HK-2 (cell line): ENCODE measurements at regions not wholly inside any gene's neighbourhood (a gene's known extent, or its start where the extent isn't known, plus 50 kb on each side); places are given as distances from the start of the nearest gene placed in this dataset.

Source experiments
- DNase-seq: peaks from one replicate; pipeline ENCODE4 v3.0.0-alpha.2; 2018; ENCODE audit not compliant: unreplicated experiment

DNA sequence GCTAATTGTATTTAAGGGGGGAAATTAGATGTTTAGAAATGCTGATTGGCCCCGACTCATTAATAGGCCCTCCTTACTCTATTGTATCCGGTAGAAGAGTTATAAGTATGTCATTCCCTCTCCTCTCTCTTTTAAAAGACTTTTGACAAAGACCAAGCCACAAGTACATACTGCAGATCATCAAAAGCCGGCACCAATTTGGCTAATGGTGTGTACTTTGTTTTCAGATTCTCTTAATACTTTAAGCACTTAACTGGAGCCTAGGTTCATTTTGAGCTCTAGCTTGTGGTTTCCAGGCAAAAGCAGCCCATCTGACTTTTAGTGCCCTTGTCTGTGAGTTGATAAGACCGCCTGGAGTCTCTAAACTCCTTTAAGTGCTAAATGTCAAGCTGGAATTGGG lies 210.0 kb upstream of the LYZL1 start:
- no peak for DNase-seq

DNA sequence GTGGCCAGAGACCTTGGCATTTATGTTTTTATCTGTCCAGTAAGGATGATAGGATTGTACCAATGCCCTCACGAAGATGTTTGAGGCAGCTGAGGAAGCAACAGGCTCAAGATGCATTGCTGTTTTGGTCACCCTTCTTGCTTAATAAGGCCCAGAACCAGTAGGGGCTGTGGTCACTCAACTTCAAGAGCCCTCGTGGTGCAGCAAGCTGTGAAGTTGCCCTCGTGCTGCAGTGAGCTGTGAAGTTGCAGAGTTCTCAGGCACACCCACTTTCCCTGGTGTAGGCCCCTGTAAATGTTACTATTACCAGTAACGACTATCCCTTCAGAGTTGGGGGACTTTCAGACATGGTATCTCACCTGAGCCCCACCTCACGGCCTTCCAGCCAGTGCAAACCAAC lies 207.6 kb upstream of the LYZL1 start:
- DNase-seq = no peak

DNA sequence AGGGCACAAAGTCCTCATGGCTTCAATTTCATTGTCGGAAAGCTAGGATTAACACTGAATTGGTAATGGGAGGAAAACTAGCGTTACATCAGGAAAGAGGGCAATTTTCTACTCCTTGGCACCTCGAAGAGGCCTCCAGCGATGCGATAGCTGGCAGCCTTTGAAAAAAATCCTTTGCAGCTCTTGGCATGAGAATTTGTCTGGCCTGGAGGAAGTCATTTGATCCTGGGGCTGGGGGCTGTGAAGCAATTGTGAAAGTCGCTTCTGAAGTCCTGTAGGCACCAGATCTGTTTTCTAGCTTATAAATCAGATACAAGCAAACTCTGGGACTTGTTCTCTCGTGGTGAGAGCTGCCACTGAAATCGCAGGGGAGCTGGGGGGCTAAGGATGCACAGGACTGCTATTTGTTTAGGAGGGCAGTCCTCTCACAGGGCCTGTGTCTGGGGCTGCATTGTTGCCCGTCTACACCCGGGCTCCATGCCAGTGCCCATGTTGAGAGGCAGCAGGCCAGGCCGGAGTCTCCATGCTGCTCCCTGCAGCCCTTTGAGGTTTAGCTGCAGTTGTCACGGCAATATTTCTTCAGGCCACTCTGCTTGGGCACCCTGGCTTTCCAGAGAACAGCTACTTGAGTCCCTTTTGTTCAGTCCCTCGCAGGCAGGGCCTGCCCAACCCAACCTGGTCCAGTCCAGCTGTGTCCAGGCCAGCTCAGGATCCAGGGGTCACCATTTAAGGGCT lies 206.8 kb upstream of the LYZL1 start:
- no peak for DNase-seq

DNA sequence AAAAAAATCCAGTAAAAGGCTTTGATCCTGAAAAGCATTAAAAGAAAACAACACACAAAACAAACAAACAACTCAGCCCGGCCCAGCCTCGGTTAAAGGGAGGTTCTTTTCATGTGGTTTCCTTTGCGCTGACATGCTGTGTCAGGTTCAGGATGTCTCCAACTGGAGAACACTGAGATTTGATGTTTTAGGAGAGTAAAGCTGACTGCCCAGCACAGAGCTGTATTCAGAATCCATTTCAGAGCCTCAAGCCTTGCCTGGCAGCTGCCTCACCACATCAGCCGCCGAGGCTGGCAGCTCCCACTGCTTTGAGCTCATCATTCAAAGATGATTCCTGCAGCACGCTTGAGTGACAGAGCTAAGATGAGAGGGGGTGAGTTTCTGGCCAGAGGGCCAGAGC lies 205.8 kb upstream of the LYZL1 start:
- no peak for DNase-seq

DNA sequence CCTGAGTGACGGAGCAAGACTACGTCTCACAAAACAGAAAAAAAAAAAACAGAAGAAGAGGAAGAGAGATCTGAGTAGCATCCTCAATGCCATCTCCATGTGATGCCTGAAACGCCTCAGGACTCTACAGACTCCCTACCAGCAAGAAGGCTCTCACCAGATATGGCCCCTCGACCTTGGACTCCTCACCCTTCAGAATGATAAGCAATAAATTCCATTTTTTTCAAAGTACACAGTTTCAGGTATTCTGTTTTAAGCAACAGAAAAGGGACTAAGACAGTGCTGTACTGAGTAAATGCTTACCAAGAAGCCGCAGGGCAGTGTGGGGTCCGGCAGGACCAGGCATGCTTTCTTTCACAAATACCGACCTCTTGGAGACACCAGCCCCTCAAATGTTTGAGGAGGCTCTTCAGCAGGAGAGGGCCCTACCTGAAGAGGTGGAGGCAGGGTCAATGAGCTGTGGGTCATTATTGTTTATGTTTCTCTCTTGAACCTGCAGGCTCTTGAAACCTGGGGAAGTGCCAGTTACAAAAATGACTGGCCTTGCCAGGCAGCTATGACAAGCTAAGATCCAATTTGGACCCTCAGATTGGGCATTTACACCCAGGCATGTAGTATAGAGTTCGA lies 204.1 kb upstream of the LYZL1 start:
- DNase-seq = no peak

DNA sequence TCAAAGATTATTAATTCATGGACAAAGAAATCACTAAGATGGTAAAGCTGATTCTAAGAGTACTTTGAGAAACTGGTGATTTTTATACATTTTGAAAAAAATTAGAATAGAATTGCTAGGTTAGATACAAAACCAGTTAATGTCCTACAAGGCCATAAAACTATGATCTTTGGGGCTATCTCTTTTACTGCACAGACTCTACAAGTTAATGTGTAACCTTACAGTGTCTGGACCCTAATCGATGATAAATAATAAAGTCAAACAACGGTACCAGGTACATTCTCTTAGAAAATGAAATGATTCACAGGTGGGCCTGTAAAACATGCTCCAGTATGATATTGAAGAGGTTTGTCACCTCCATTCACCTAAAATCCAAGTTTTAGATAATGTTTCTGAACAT lies 199.8 kb upstream of the LYZL1 start:
- DNase-seq = no peak

DNA sequence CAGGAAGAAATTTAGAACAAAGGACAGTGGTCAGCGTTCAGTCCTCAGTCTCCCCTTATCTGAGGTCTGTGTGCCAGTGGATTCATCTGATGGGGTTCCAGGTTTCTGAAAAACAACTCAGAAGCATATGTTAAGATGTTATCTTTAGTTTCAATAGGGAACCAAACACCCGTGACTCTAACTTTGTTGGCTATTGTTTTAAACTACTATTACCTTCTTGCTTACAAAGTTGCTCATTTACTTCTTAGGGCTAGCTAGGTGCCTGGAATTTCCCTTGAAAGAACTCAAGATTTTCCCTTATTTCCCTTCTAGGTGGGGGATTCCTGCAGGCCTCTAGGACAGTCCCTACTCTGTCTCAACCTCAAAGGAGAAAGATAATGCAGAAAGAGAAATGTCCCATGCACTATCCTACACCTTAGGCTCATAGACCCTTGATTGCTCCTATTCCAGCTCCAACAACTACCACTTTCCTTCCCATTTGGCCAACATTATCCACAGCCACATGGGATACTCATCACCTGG lies 192.5 kb upstream of the LYZL1 start:
- DNase-seq = no peak

DNA sequence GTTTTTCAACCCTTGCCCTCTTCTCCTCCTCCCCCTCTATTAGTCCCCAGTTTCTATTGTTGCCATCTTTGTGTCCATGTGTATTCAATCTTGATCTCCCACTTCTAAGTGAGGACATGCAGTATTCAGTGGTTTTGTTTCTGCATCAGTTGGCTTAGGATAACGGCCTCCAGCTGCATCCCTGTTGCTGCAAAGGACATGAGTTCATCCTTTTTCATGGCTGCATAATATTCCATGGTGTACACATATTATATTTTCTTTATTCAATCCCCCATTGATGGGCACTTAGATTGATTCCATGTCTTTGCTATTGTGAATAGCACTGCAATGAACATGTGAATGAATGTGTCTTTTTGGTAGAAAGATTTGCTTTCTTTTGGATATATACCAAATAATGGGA lies 190.4 kb upstream of the LYZL1 start:
- DNase-seq = no peak

DNA sequence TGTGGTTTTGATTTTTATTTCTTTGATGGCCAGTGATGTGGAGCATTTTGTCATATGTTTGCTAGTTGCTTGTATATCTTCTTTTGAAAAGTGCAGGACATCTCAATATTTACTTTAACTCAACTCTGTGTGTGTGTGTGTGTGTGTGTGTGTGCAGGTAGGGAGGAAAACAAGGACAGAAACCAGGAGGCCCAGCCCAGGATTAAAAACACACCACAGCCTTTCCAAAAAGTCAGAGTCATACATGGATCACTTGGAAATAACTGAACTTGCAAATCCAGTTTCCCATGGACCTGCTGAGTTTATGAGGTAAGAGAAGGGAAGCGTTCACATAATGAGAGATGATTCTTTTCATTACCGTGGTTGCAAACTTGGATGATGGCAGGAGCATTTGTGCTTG lies 189.9 kb upstream of the LYZL1 start:
- no peak for DNase-seq

DNA sequence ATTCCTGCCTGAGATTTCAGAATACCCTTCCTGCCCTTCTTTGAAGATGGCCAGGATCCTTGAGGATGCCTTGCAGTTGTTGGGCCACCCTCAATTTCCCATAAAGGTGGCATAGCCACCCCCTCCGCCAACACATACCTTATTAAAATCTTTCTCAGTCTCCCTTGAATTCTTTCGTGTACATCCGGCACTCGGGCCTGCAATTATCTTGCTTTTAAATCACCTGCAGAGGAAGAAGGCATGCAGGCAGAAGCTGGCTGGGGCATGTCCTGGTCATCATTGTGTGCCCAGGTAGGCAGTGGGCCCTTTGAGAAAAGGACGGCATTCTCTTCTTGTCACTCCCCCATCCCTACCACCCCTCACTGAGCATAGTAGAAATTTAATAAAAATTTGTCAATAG lies 189.5 kb upstream of the LYZL1 start:
- DNase-seq = no peak

DNA sequence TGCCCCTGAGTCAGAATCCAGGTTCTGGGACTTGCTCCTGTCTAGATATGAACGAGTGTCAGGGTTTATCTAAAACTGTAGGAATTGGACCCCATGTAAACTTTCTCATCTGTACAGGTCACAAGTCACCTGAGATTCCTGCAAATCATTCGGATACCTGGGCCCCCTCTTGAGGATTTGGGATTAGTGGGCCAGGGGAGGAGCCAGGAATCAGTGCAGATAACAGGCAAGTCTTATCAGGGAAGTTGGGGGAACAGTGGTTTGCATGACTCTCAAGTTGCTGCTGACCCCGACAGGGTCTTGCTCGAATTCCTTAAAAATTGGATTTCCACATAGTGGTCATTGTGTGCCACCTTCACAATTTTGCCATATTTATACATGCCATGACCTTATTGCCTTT lies 188.4 kb upstream of the LYZL1 start:
- no peak for DNase-seq

DNA sequence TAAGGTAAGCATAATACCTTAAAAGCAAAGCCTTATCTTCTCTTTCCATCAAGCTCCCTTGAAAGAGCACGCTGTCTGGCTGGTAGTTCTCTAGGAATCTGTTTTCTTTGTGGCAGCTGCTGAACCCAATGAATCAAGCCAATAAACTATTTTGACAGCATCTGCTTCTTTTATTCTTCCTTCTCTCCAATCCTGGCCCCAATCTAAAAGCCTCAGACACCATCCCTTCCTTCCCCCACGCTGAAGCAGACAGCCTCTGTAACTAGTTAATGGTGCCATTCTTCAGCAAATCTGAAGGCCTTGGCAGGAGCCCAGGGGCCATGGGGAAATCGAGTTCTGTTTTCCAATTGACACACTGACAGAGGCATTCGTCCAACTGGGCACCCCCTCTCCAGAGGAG lies 186.6 kb upstream of the LYZL1 start:
- DNase-seq = no peak

DNA sequence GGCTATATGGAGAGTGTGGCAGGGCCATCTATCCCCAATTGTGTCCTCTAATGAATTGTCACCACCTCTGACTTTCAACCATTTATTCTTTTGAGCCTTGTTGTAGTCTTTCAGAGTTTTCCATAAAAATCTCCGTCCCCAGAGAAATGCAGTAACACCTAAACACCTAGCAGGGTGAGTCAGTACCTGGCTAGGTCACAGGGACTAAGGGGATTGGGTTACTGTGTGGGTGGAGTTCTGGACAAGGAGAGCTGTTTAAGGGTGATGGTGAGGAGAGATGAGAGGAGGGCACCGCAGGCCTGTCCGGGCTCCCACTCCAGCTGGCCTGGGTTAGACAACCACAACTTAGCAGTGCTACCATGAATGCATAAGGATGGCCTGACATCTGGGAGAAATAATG lies 186.2 kb upstream of the LYZL1 start:
- no peak for DNase-seq

DNA sequence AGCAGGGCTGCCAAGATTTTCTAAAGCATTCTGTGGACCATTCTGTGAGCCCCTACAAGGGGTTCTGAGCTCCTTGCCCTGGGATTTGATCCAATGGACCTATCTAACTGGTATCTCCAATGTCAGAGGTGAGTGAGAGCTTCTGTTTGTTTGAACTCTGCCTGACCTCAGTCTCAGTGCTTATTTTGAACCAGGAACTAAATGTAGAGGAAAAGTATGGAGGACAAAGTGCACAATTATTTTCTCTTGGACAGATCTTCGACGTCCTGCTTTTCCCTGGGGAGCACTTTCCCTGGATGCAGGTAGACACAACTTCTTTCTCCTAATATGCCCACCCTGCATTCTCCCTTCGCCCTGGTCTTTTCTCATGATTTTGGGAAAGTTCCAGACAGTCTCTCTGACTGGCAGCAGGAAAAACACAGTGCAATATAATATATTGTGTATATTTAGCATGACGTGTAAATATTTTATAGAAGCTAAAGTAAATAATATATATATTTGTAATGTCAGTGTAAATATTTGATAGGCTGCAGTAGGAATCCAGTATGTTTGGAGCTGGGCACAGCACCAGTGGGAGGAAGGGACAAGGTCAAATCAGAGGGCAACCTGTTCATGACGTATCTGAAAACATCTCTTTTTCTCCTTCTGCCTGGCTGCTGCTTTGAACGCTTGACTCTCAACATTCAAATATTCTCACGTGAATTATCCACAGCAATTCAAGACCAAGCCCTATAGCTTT lies 184.0 kb upstream of the LYZL1 start:
- no peak for DNase-seq

DNA sequence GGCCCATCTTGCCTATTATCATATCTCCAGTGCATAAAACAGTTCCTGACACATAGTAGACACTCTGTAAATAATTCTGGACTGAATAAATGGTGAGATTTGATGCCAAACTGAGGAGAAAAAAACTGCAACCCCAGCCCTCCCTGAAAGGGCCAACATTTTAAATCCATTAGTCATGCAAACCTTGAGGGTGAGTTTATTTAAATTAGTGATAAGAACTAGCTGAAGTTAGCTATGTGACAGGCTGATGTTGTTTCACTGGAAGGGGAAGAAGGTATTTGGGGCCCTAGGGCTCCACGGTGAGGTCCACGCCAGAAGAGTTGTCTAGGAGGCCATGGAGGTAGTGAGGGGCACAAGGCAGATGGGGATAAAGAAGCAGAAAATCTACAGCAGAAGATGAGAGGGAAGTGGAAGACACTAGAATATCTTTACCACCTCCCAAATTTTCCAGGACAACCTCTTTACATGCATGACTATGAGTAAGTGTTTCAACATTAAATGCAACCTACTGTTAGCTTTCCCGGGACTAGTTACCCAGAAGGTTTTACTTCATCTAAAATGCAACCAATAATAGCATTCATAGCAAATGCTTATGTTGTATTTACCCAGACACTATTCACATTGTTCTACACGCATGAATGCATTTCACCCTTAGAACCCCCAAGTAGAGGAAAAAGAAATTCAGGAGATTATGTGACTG lies 183.2 kb upstream of the LYZL1 start:
- DNase-seq = no peak

DNA sequence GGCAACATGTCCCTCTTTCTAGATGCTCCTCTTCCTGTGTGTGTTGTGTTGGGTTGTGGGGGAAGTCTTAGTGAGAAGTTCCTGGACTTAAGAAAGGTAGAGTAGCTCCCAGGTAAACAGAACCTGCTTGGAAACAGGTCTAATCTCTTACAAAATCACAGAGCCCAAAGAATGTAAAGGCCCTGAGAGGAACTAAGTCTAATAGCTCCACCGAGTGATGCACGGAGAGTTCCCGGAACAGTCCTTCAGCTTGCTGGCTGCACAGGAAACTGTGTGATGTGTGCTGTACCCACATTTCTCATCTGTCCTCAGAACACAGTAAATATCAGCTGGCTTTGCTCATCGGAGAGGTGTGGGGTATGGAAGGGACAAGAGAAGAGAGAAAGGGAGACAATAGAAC lies 182.6 kb upstream of the LYZL1 start:
- no peak for DNase-seq

DNA sequence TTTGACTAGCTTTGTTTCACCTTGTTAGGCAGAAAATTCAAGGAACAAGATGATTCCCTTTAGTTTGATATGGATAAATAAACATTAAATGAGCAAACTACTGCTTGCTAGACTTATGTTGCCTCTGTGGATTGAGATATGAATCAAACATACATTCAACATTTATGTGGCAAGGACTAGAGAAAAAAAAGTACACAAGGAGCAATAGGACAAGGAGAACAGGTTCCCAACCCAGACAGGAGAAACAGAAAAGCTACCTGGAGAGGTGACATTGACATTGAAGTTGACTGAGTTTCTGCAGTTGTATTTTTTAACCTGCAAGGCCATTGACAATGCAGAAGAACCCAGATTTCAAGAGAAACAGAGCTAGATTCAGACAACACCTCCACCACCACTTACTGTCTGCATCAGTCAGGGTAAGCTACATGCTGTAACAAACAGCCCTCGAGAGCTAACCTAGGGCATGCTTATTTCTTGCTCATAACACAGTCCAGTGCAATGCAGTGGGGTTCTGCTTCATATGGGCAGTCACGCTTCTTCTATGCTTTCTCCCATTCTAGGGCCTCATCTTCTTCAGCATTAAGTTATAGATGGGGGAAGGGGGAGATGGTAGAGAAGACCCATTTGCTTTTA lies 180.9 kb upstream of the LYZL1 start:
- DNase-seq = no peak

DNA sequence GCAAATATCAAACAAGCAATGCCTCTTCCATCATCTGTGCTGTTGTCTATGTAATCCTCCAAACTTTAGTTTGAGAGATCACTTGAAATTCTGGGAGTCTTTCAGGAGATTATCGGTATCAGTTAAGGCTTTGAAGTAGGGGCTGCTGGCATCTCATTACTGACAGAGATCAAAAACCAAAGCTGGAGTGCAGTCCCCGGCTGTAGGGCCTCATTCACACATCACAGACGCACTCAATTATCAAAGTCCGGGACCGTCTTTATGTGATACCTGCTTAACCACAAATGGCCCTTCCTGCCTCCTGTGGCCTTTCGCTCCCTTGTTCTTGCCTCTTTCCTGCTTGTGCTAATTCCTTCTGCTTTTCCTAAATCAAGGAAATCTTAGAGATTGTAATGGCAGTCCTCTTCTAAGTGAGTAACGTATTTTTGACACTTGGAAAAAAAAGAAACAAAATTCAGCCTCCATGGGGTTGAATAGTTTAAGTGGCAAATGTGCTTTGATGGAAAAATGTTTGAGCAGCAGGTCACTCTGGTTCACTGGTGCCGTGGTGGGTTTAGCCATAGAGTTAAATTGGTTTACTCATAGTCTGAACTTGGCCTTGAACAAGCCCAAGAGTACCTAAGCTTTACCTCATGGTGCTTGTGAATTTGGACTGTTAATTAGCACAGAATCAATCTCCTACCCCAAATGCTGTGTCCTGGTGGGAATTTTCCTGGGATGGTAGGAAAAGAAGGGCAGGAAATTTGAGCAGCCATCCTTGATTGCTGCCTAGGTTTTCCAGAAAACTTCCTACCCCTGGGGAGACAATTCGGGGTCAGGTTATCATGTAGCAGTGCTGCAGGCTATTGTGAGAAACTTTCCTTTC lies 178.9 kb upstream of the LYZL1 start:
- DNase-seq = no peak

DNA sequence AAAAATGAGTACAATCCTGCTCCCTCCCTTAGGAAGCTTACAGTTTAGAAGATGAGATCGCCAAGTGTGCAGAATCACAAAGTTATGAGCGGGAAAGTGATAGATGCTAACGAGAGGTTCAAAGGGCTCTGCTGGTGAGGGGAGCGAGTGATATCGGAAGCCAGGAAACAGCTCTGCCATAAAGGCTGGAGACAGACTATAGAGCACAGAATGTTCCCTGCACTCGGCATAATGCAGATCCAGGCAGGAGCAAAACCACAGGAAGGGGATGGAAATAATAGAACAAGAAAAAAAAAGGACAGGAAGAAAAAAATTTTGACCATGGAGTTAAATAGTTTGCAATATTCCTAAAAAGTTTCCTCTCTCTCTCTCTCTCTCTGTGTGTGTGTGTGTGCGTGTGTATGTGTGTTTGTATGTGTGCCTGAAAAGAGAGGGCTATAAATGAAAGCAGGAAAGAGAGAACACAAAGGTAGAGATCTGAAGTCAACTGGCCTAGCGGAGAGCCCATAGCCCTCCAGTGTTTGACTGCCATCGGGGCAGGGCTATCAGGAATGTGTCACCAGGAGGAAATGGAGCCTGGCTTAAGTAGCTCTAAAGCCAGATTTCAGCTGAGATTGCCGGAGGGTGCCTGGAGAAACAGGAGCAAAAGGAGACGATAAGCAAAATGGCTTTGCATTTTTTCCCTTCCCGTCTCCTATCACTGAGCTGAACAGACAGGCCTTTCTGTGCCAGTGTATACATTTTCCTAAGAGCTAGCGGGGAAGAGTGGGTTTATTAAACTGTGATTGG lies 175.8 kb upstream of the LYZL1 start:
- DNase-seq = no peak

DNA sequence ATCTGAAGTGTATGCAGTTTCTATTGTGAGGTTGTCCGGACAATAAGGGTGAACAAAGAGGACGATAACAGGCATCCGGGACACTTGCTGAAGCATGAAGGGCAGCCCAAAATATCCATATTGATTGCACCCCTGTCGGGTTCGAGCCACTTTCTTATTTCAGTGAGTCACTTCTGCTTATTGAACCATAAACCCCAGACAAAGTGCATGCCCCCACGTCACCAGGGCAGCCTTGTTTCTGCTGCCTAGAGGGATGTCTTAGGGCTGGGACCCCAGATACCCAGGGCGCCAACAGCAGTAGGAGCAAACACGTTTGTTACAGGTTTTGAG lies 175.3 kb upstream of the LYZL1 start:
- no peak for DNase-seq
